ENCODE measurements at regions not wholly inside any gene's neighbourhood (a gene's known extent, or its start where the extent isn't known, plus 50 kb on each side); places are given as distances from the start of the nearest gene placed in this dataset.

GRCh38 chr11:106379712-106380111 lies 302.2 kb downstream of the AASDHPPT start:
- CTCF ChIA-PET (ENCODE audit: low intra/inter-chr PET ratio, low total read pairs): no interaction called here
- in situ Hi-C loops (cut with HindIII; ENCODE audit: extremely low pct_ligation_motif_present, low pct_unique_long_range_greater_than_20kb): no loop called here
- TF ChIP-seq NR0B2 (CRISPR knock-in tag; IDR thresholded peaks at IDR 0.05): no peak
- no peak for TF ChIP-seq KDM6A (CRISPR knock-in tag; IDR thresholded peaks at IDR 0.05; ENCODE audit: low read depth)
- no peak for TF ChIP-seq ETS1 (CRISPR knock-in tag; IDR thresholded peaks at IDR 0.05)
- TF ChIP-seq BATF2 (CRISPR knock-in tag; IDR thresholded peaks at IDR 0.05): no peak
- TF ChIP-seq REPIN1 (CRISPR knock-in tag; IDR thresholded peaks at IDR 0.05; ENCODE audit: borderline replicate concordance, low read depth): no peak
- TF ChIP-seq ZNF503 (CRISPR knock-in tag; IDR thresholded peaks at IDR 0.05): no peak
- TF ChIP-seq E2F2 (CRISPR knock-in tag; IDR thresholded peaks at IDR 0.05; ENCODE audit: borderline replicate concordance): no peak
- no peak for TF ChIP-seq PREB (CRISPR knock-in tag; IDR thresholded peaks at IDR 0.05)
- no peak for TF ChIP-seq ZNF784 (CRISPR knock-in tag; IDR thresholded peaks at IDR 0.05; ENCODE audit: borderline replicate concordance)
- no peak for TF ChIP-seq ZNF512B (CRISPR knock-in tag; IDR thresholded peaks at IDR 0.05; ENCODE audit: borderline replicate concordance)
- no peak for TF ChIP-seq ZNF616 (CRISPR knock-in tag; IDR thresholded peaks at IDR 0.05; ENCODE audit: low read depth)

More at GRCh38 chr11:106379712-106380111, 302.2 kb downstream of the AASDHPPT start:
- Histone ChIP-seq H3K79me2 (ENCODE audit: insufficient read depth, low read length) (no peaks in the 10 kb centered on the region), H3K27ac (ENCODE audit: extremely low read length, insufficient read depth, low read length) (no peak overlapping the region), H3K4me1 (ENCODE audit: insufficient read depth, low read length) (no peaks in the 10 kb centered on the region), H3K4me3 (replicated peaks in 1 of 3; ENCODE audit: insufficient read depth in 1 of 3, low read depth in 2 of 3, low read length in 3 of 3) (no peak overlapping the region), H3K9ac (ENCODE audit: insufficient read depth, low read depth, low read length) (no peak overlapping the region), H3K27me3 (ENCODE audit: control insufficient read depth in 1 of 2, insufficient read depth in 2 of 2, low read length in 2 of 2) (no peaks in the 10 kb centered on the region), H3K4me2 (ENCODE audit: low read depth, low read length) (no peak overlapping the region), H2AFZ (ENCODE audit: low read length) (no peak overlapping the region), H4K20me1 (ENCODE audit: insufficient read depth, low read length) (no peaks in the 10 kb centered on the region), H3K9me3 (ENCODE audit: low read length) (peaks cover 24% of the 10 kb centered on the region), H3K36me3 (replicated peaks in 1 of 2; ENCODE audit: control insufficient read depth in 1 of 2, insufficient read depth in 2 of 2, low read length in 2 of 2) (no peaks in the 10 kb centered on the region)
- BruUV-seq (replicated peaks): no TSS peak
- POLR2A ChIA-PET: no interaction called here
- ATAC-seq: no peak
- DNase-seq (ENCODE audit: low spot score): no peak
- 33% methylated on average over 1 of the region's 1 CpG for WGBS (ENCODE audit: low lambda C conversion rate)
- no peak for FAIRE-seq
- intact Hi-C loops (cut with micrococcal nuclease; ENCODE audit: unreplicated experiment): no loop called here
